Activated CD8-positive, alpha-beta T cell treated with anti-CD3 and anti-CD28 coated beads, Interleukin-2, amount 10 ng/mL, durations not matched to agents 7 days and 5 days (primary cell): ENCODE measurements at regions not wholly inside any gene's neighbourhood (a gene's known extent, or its start where the extent isn't known, plus 50 kb on each side); places are given as distances from the start of the nearest gene placed in this dataset.
"Not testable (repeated sequence)": the region's sequence is repeated elsewhere in the genome, so short reads cannot be mapped to it uniquely, and the experiment has no call there.

ENCODE experiments used
- ATAC-seq: fragments of 150-1000 bp; cut with Tn5 transposase; one replicate; pipeline ENCODE4 v1.10.0; 2021; ENCODE audit warnings: moderate library complexity
- CTCF ChIA-PET: fragments of 350-600 bp; sonication (Branson Sonifier 250); formaldehyde crosslinking; loops from one replicate; lab custom pipeline; 2021; ENCODE audit warnings: antibody characterized with exemption; lab: Charles Lee
- POLR2A ChIA-PET: fragments of 350-600 bp; sonication (Branson Sonifier 250); formaldehyde crosslinking; loops from one replicate; lab custom pipeline; 2021; ENCODE audit warnings: antibody characterized with exemption; lab: Charles Lee
- DNase-seq: peaks from one replicate; pipeline ENCODE4 v3.0.0-alpha.2; 2020
- H3K27ac Mint-ChIP-seq: one replicate; pipeline ENCODE4 v1.8.0; 2021; ENCODE audit warnings: mild to moderate bottlenecking, mixed read lengths
- H3K27me3 Mint-ChIP-seq: one replicate; pipeline ENCODE4 v1.8.0; 2021; ENCODE audit warnings: low read depth, mixed read lengths
- H3K36me3 Mint-ChIP-seq: one replicate; pipeline ENCODE4 v1.8.0; 2021; ENCODE audit warnings: low read depth, mixed read lengths
- H3K4me1 Mint-ChIP-seq: one replicate; pipeline ENCODE4 v1.8.0; 2021; ENCODE audit warnings: low read depth, mixed read lengths
- H3K4me3 Mint-ChIP-seq: one replicate; pipeline ENCODE4 v1.8.0; 2021; ENCODE audit warnings: mild to moderate bottlenecking, mixed read lengths
- H3K9me3 Mint-ChIP-seq: one replicate; pipeline ENCODE4 v1.8.0; 2022; ENCODE audit warnings: mixed read lengths; ENCODE audit not compliant: insufficient read depth

DNA sequence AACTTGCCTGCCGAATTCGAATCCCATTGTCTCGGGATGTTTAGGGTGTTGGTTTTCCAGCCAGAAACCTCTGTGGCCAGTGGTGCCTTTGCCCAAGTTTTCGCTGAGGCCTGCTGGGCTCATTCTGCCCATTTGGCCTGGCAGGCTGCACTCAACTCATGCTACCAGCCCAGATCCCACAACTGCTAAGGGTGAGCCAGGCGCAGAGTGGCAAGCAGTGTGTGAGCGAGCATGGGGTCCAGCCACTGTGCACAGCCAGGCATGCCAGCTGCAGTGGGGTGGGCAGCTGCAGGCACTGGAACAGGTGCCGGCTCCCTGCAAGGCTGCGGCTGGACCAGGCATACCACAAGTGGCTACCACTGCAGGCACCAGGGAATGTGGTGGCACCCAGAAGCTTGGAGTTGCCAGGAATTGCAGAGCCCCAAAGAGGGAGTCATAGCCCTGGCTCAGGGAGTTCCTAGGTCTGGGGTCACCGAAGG is 151.4 kb upstream of the P2RY1 start:
- H3K9me3 Mint-ChIP-seq, result no peaks in the 10 kb centered on the region

DNA sequence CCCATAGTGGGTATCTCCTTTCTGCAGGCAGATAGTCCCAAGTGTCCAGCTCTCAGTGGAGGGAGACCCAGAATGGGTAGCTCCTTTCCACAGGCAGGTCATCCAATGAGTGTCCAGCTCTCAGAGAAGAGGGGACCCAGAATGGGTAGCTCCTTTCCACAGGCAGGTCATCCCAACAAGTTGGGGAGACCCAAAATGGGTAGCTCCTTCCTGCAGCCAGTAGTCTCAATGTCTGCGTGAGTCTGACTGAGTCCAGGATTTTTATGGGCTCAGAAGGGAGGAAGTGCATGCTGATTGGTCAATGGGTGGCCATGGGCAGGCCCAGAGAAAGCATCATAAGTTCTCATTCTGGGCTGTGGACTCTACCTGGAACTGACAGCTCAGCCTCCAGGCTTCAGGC is 150.7 kb upstream of the P2RY1 start:
- Mint-ChIP-seq H3K9me3 (no peaks in the 10 kb centered on the region), H3K4me1 (no peaks in the 10 kb centered on the region), H3K27ac (no peak overlapping the region), H3K4me3 (no peak overlapping the region), H3K27me3 (no peaks in the 10 kb centered on the region), H3K36me3 (no peaks in the 10 kb centered on the region)
- ChIA-PET POLR2A (no interaction called here), CTCF (no interaction called here)
- no peak for DNase-seq
- no peak for ATAC-seq

More for the DNA sequence above, 151.4 kb upstream of the P2RY1 start:
- no peak overlapping the region for H3K4me3 Mint-ChIP-seq
- DNase-seq, result no peak
- H3K27ac Mint-ChIP-seq, result no peak overlapping the region
- ChIA-PET POLR2A (no interaction called here), CTCF (no interaction called here)
- no peaks in the 10 kb centered on the region for H3K27me3 Mint-ChIP-seq
- ATAC-seq, result no peak
- H3K4me1 Mint-ChIP-seq, result no peaks in the 10 kb centered on the region
- H3K36me3 Mint-ChIP-seq, result no peaks in the 10 kb centered on the region

DNA sequence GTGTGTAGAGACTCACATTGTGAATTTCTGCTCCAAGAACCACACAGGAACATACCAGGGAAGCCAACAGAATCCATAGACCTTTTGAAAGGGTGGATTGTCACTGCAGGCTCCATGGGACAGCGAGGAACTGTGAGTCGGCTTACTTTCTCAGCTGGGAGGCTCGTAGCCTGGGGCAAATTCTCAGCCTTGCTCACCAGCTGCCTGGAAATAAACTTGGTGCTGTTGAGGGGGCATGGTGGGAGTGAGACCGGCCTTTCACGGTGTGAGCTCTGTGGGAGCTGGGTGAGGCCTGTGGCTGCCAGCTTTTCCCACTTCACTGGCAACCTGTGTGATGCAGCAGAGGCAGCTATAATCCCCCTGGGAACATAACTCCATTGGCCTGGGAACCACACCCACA is 146.6 kb upstream of the P2RY1 start:
- POLR2A ChIA-PET, result no interaction called here
- Mint-ChIP-seq H3K4me3 (no peak overlapping the region), H3K36me3 (no peaks in the 10 kb centered on the region), H3K27me3 (peaks cover 2% of the 10 kb centered on the region), H3K27ac (no peak overlapping the region), H3K9me3 (no peaks in the 10 kb centered on the region), H3K4me1 (no peaks in the 10 kb centered on the region)
- ATAC-seq, result no peak
- CTCF ChIA-PET, result no interaction called here
- no peak for DNase-seq

DNA sequence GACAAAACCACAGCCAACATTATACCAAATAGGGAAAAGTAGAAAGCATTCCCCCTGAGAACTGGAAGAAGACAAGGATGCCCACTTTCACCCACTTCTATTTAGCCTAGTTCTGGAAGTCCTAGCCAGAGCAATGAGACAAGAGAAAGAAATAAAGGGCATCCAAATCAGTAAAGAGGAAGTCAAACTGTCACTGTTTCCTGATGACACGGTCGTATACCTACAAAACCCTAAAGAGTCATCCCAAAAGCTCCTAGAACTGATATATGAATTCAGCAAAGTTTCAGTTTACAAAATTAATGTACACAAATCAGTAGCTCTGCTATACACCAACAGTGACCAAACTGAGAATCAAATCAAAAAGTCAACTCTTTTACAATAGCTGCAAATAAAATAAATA is 142.6 kb upstream of the P2RY1 start:
- H3K4me3 Mint-ChIP-seq, H3K36me3 Mint-ChIP-seq, CTCF ChIA-PET, H3K27me3 Mint-ChIP-seq, POLR2A ChIA-PET, ATAC-seq, H3K4me1 Mint-ChIP-seq, H3K9me3 Mint-ChIP-seq, H3K27ac Mint-ChIP-seq, DNase-seq: not testable (repeated sequence)

DNA sequence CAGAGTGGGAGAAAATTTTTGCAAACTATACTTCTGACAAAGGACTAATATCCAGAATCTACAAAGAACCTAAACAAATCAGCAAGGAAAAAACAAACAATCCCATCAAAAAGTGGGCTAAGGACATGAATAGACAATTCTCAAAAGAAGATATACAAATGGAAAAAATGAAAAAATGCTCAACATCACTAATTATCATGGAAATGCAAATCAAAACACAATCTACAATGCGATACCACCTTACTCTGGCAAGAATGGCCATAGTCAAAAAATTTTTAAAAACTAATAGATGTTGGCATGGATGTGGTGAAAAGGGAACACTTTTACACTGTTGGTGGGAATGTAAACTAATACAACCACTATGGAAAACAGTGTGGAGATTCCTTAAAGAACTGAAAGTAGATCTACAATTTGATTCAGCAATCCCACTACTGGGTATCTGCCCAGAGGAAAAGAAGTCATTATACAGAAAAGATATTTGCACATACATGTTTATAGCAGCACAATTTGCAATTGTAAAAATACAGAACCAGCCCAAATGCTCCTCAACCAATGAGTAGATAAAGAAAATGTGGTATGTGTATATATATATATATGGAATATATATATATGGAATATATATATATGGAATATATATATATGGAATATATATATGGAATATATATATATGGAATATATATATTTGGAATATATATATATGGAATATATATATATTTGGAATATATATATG is 141.2 kb upstream of the P2RY1 start:
- H3K4me3 Mint-ChIP-seq, H3K27ac Mint-ChIP-seq, H3K36me3 Mint-ChIP-seq, H3K4me1 Mint-ChIP-seq, DNase-seq, CTCF ChIA-PET, H3K27me3 Mint-ChIP-seq, H3K9me3 Mint-ChIP-seq, POLR2A ChIA-PET: not testable (repeated sequence)
- ATAC-seq, result peak; percentile 19

DNA sequence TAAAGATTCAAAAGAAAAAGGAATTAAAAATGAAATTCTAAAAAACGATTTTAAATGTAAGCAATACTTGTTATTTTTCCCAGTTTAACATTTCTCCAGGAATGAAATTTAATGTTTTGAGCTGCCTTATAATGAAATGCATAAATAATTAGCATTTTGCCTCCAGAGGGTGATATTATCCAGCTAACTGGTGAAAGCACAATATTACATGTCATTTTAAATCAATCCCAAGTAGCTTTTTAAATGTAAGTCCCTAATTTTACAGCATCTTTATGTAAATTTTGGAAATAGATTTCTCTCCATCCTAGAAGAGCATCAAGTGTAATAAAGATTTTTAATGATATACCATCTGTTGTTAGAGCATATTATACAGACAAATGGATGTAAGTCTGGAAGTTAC is 139.1 kb upstream of the P2RY1 start:
- no peaks in the 10 kb centered on the region for H3K27me3 Mint-ChIP-seq
- H3K9me3 Mint-ChIP-seq, result no peaks in the 10 kb centered on the region

DNA sequence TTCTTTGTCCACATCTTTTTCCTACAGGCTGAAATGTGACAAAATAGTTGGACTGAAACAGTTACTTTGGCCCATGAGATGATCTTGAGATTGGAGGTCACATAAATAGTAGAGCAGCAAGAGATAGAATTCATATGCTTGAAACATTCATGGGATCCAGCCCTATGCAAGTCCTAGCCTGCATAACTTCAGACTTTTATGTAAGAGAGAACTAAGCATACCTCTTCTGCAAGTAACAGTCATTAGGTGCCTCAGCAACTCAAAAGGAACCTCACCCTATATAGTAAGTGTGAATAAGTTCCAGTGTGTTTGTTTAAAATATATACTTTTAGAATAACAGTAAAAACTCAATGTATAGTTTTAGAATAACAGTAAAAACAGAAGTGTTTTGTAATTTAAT is 138.0 kb upstream of the P2RY1 start:
- H3K9me3 Mint-ChIP-seq, result no peaks in the 10 kb centered on the region
- ATAC-seq, result no peak
- ChIA-PET CTCF (no interaction called here), POLR2A (no interaction called here)
- H3K27me3 Mint-ChIP-seq, result no peaks in the 10 kb centered on the region
- DNase-seq, result no peak
- H3K4me3 Mint-ChIP-seq, result no peak overlapping the region
- H3K4me1 Mint-ChIP-seq, result no peaks in the 10 kb centered on the region
- no peak overlapping the region for H3K27ac Mint-ChIP-seq
- H3K36me3 Mint-ChIP-seq, result no peaks in the 10 kb centered on the region

More for the DNA sequence above, 139.1 kb upstream of the P2RY1 start:
- no peak for ATAC-seq
- ChIA-PET CTCF (interaction anchor here (1.3 kb wide), 1 partner anchor 13 kb away, joined by 3 read pairs; no protein-coding TSS in a partner anchor), POLR2A (no interaction called here)
- no peaks in the 10 kb centered on the region for H3K36me3 Mint-ChIP-seq
- no peak overlapping the region for H3K4me3 Mint-ChIP-seq
- H3K27ac Mint-ChIP-seq, result no peak overlapping the region
- no peak for DNase-seq
- no peaks in the 10 kb centered on the region for H3K4me1 Mint-ChIP-seq

DNA sequence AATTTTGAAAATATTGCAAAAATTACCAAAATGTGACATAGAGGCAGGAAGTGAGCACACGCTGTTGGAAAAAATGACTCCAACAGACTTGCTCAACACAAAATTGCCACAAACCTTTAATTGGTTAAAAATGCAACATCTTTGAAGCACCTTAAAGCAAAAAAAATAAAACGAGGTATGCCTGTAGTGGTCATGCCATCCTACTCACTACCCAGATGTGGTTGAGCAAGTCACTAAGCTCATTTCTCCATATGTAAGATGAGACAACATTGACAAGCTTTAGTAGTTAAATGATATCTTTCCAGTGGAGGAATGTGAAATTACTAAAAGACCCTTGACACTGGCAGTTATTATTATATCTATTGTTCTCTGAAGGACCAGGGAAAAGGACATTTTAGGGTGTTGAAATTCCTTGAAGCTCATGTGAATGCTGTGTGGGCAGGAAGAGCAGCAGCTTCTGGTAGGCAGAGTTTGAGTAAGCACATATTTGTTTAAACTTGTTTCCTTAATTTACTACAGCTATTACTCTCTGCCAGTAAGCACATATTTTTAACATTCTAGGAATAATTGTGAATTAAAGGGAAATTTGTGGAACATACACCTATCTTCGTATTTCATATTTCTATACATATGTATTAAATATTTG is 131.6 kb upstream of the P2RY1 start:
- no peaks in the 10 kb centered on the region for H3K4me1 Mint-ChIP-seq
- ATAC-seq (no peak), DNase-seq (no peak)
- POLR2A ChIA-PET, result no interaction called here
- no peaks in the 10 kb centered on the region for H3K9me3 Mint-ChIP-seq
- H3K36me3 Mint-ChIP-seq, result no peaks in the 10 kb centered on the region
- H3K27ac Mint-ChIP-seq, result no peak overlapping the region
- no peak overlapping the region for H3K4me3 Mint-ChIP-seq
- CTCF ChIA-PET, result no interaction called here
- no peaks in the 10 kb centered on the region for H3K27me3 Mint-ChIP-seq

DNA sequence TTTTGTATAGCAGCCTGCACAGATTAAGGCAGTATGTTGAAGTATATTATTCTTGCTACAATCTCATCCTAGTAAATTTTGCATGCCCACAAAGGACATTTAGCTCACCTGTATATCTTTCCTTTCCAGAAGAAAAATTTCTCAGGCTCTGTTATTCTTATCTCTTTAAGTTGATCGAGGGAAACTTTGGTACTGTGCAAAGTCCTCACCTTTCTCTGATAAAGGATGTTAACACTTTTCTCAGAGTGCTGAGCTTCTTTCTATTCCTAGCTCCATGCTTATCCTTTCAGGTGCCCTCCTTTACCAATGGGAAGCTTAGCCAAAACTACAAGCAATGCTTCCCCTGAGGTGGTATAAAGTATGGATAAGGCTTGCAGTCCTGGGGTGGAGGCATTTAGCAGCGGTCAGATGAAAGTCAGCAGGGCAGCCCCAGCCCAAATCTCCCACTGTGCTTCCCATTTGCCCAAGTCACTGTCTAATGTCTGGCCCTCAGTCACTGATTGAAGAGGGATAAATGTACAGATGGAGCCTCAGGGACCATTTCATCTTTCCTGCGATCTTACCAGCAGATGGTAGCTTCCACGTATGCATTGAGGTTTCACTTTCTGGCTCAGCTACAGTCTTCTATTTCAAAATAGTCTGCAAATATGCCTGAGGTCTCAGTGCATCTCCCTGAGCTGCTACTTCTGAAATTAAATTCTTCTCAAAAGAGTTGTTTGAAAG is 127.8 kb upstream of the P2RY1 start:
- Mint-ChIP-seq H3K27ac (no peak overlapping the region), H3K4me1 (no peaks in the 10 kb centered on the region), H3K36me3 (no peaks in the 10 kb centered on the region), H3K9me3 (no peaks in the 10 kb centered on the region), H3K4me3 (no peak overlapping the region), H3K27me3 (no peaks in the 10 kb centered on the region)
- DNase-seq (no peak), ATAC-seq (no peak)
- POLR2A ChIA-PET, result no interaction called here
- CTCF ChIA-PET, result no interaction called here

DNA sequence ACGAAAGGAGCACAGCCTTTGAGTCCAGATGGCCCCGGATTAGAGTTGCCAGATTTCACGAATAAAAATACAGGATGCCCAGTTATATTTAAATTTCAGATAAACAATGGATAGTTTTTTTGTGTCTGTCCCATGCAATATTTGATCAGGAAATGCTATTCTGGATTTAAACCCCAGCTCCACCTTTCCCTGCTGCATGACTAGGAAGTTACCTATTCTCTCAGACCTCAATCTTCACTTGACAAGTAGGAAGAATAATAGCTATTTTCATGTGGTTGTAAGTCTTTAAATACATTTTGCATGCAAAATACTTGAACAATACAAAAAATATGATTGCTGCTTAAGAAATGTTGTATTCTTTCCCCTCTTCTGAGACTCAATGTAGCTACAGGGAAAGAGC is 125.3 kb upstream of the P2RY1 start:
- Mint-ChIP-seq H3K9me3 (no peaks in the 10 kb centered on the region), H3K27me3 (no peaks in the 10 kb centered on the region), H3K4me1 (no peaks in the 10 kb centered on the region), H3K36me3 (no peaks in the 10 kb centered on the region), H3K27ac (no peak overlapping the region), H3K4me3 (no peak overlapping the region)
- ChIA-PET POLR2A (no interaction called here), CTCF (interaction anchor here (1.0 kb wide), 1 partner anchor 14 kb away, joined by 3 read pairs; no protein-coding TSS in a partner anchor)
- ATAC-seq (no peak), DNase-seq (no peak)

DNA sequence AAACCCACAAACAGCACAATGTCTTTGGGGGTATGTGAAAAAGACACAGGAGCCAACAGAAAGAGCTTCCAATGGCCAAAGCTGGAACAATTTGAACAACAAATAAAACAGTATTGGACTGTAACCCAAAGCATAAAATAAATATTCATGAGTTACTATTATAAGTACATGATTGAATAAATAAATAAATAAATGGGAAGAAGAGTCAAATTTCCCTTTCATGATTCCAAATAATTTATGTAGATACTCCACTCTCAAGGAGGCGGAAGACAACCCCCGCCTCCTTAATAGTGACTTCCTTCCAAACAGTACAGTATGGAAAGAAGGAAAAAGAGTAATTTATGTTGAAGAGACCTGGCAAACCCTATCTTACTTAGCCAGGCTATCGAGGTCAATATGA is 124.4 kb upstream of the P2RY1 start:
- ChIA-PET CTCF (no interaction called here), POLR2A (no interaction called here)
- H3K36me3 Mint-ChIP-seq, result no peaks in the 10 kb centered on the region
- DNase-seq (no peak), ATAC-seq (no peak)
- no peak overlapping the region for H3K27ac Mint-ChIP-seq
- H3K27me3 Mint-ChIP-seq, result no peaks in the 10 kb centered on the region
- no peaks in the 10 kb centered on the region for H3K9me3 Mint-ChIP-seq
- H3K4me1 Mint-ChIP-seq, result no peaks in the 10 kb centered on the region
- no peak overlapping the region for H3K4me3 Mint-ChIP-seq

DNA sequence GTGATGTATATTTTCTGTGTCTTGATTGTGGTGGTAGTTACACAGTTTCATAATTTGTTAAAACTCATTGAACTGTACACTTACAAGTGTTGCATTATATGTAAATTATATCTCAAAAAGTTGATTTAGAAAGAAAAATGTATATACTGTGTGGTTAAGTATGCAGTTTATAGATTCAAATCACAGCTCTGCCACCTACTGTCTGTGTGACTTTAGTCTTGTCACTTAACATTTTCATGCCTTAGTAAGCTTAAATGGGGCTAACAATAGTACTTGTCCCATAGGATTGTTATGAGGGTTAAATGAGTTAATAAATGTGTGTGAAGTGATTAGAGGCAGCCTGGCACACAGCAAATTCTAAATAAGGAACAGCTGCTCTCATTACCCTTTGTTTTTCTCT is 120.9 kb upstream of the P2RY1 start:
- H3K36me3 Mint-ChIP-seq, result no peaks in the 10 kb centered on the region
- POLR2A ChIA-PET, result no interaction called here
- H3K9me3 Mint-ChIP-seq, result no peaks in the 10 kb centered on the region
- no peaks in the 10 kb centered on the region for H3K27me3 Mint-ChIP-seq
- DNase-seq, result no peak
- CTCF ChIA-PET, result no interaction called here
- no peak overlapping the region for H3K27ac Mint-ChIP-seq
- no peak for ATAC-seq
- H3K4me3 Mint-ChIP-seq, result no peak overlapping the region
- H3K4me1 Mint-ChIP-seq, result no peaks in the 10 kb centered on the region
